ENCODE measurements at regions not wholly inside any gene's neighbourhood (a gene's known extent, or its start where the extent isn't known, plus 50 kb on each side); places are given as distances from the start of the nearest gene placed in this dataset.
"Not testable (repeated sequence)": the region's sequence is repeated elsewhere in the genome, so short reads cannot be mapped to it uniquely, and the experiment has no call there.

GRCh38 chr16:76857402-76857801, 333.6 kb upstream of the MON1B start:
- TF ChIP-seq CTCF (conservative IDR thresholded peaks at IDR 0.05; ENCODE audit: low read length), result no peak
- DNase-seq (ENCODE audit: low read depth), result no peak

GRCh38 chr16:76862901-76863300, 328.1 kb upstream of the MON1B start:
- no peak for TF ChIP-seq CTCF (conservative IDR thresholded peaks at IDR 0.05; ENCODE audit: low read length)
- H3K4me3 ChIP-seq (ENCODE audit: low read length), result no peak overlapping the region
- no peak for DNase-seq (ENCODE audit: low read depth)

More at GRCh38 chr16:76857402-76857801, 333.6 kb upstream of the MON1B start:
- no peak overlapping the region for H3K4me3 ChIP-seq (ENCODE audit: low read length)

DNA sequence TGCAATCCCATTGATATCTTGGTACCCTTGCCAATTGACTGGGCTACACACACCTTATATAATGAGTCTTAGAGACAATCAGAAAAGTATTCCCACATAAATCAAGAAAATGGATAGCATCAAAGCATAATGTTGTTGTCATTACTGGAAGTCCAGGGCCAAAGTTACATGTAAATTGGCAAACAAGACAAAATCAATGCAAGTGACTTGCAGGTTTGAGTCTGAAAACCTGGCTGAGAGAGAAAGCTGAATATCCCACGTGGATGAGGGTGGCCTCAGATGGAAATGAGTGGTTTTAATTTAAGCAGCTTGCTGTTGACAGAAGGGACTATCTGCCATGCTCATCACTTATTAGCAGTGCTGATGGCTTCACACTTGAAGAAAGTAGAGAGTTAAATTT, 324.0 kb upstream of the MON1B start:
- H3K4me3 ChIP-seq (ENCODE audit: low read length), result no peak overlapping the region
- DNase-seq (ENCODE audit: low read depth), result no peak
- no peak for TF ChIP-seq CTCF (conservative IDR thresholded peaks at IDR 0.05; ENCODE audit: low read length)

DNA sequence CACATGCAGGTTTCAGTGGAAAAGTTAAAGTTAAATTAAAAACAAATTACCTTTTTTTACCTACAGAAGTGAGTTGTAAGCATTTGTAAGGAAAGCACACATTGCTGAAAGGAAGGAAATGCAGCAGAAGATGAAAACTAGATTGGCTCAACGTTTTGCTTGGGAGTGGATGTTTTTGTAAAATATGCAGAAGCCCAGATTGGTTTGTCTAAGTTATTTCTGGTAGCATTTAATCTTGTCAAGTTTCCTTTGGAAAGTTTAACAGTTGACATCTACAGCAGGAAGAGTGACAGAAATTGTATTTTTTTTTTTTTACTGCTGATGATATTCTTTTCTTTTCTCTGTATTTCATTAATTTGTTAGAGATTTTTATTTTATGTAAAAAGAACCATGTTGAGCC, 315.1 kb upstream of the MON1B start:
- no peak for DNase-seq (ENCODE audit: low read depth)
- TF ChIP-seq CTCF (conservative IDR thresholded peaks at IDR 0.05; ENCODE audit: low read length), result no peak
- H3K4me3 ChIP-seq (ENCODE audit: low read length), result no peak overlapping the region

- H3K4me3 ChIP-seq (ENCODE audit: low read length), result no peak overlapping the region
- no peak for TF ChIP-seq CTCF (conservative IDR thresholded peaks at IDR 0.05; ENCODE audit: low read length)
These were observed 311.6 kb upstream of the MON1B start for GRCh38 chr16:76879420-76879819.

DNA sequence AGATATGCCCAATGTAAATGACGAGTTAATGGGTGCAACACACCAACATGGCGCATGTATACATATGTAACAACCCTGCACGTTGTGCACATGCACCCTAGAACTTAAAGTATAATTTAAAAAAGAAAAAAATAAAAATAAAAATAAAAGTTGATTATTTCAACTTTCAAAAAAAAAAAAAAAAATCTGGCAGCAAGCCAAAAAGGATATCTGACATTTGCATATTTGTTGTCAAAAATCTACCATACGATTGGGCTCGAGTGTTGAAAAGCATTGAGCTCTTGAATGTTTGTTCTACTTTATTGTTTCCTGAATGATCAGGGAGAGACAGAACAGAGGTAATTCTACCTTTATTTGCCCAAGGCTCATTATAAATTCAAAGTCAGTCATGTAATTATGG, 310.5 kb upstream of the MON1B start:
- not testable (repeated sequence) for H3K4me3 ChIP-seq (ENCODE audit: low read length); DNase-seq (ENCODE audit: low read depth)

More at GRCh38 chr16:76879420-76879819, 311.6 kb upstream of the MON1B start:
- DNase-seq (ENCODE audit: low read depth), result no peak

GRCh38 chr16:76882105-76882504, 308.9 kb upstream of the MON1B start:
- no peak for DNase-seq (ENCODE audit: low read depth)
- TF ChIP-seq CTCF (conservative IDR thresholded peaks at IDR 0.05; ENCODE audit: low read length), result no peak
- H3K4me3 ChIP-seq (ENCODE audit: low read length), result no peak overlapping the region

DNA sequence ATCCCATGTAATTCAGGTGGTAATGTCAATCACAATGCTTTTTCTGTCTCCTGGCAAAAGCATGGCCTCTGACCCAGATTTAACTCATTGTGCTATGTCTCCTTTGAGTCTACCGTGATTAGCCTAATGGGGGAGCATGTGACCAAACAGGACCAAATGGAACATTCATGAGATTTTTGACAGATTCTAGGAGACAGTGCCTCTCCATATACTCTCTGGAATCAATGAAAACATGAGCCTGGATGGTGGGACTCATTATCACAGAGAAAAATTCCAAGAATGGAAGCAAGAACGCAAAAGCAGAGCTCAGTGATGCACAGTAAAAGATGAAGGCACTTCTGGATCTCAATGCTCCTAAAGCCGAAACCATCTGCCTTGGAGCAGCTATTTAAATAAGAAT, 307.9 kb upstream of the MON1B start:
- DNase-seq (ENCODE audit: low read depth), result no peak
- no peak for TF ChIP-seq CTCF (conservative IDR thresholded peaks at IDR 0.05; ENCODE audit: low read length)
- no peak overlapping the region for H3K4me3 ChIP-seq (ENCODE audit: low read length)
